Hepatocyte (in vitro differentiated cells): ENCODE measurements at regions not wholly inside any gene's neighbourhood (a gene's known extent, or its start where the extent isn't known, plus 50 kb on each side); places are given as distances from the start of the nearest gene placed in this dataset.

ENCODE experiments used
- EZH2 ChIP-seq: fragments of 200-600 bp; sonication (generic); IDR thresholded peaks from 2 replicates; pipeline ENCODE4 v1.6.1; 2016; ENCODE audit warnings: antibody characterized with exemption, mild to moderate bottlenecking, borderline replicate concordance
- EZH2phosphoT487 ChIP-seq: fragments of 200-600 bp; sonication (generic); IDR thresholded peaks from one replicate; pipeline ENCODE4 v1.6.1; 2018; ENCODE audit warnings: antibody characterized with exemption, mild to moderate bottlenecking, low read depth, moderate library complexity; ENCODE audit not compliant: unreplicated experiment, severe bottlenecking
- TF ChIP-seq, protein P1 (sequence below): fragments of 200-600 bp; sonication (generic); IDR thresholded peaks from 2 replicates; pipeline ENCODE4 v1.5.1; 2016; ENCODE audit warnings: antibody characterized with exemption, mild to moderate bottlenecking; ENCODE audit not compliant: poor library complexity

DNA sequence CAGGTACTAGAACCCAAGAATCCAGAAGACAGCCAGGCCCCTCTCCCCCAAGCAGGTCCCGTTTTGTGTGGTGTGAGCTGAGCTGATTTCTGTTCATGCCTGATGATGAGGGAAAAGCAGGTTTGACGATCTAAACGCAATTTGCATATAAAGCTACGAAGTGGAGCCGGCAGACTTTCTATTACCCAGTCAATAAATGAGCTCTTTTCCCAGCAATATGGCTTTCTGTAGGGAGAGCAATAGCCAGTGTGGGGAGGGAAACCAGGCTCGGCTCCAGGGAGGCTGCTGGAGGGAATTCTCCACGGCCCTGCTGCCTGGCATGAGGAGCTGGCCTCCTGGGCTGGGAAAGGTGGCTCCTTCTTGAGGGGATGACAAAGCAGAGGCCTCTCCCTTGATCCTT is 140.7 kb upstream of the AJAP1 start:
- TF ChIP-seq, protein P1, sequence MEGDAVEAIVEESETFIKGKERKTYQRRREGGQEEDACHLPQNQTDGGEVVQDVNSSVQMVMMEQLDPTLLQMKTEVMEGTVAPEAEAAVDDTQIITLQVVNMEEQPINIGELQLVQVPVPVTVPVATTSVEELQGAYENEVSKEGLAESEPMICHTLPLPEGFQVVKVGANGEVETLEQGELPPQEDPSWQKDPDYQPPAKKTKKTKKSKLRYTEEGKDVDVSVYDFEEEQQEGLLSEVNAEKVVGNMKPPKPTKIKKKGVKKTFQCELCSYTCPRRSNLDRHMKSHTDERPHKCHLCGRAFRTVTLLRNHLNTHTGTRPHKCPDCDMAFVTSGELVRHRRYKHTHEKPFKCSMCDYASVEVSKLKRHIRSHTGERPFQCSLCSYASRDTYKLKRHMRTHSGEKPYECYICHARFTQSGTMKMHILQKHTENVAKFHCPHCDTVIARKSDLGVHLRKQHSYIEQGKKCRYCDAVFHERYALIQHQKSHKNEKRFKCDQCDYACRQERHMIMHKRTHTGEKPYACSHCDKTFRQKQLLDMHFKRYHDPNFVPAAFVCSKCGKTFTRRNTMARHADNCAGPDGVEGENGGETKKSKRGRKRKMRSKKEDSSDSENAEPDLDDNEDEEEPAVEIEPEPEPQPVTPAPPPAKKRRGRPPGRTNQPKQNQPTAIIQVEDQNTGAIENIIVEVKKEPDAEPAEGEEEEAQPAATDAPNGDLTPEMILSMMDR, result no peak
- TF ChIP-seq EZH2 (no peak), EZH2phosphoT487 (no peak)
